ENCODE measurements at regions not wholly inside any gene's neighbourhood (a gene's known extent, or its start where the extent isn't known, plus 50 kb on each side); places are given as distances from the start of the nearest gene placed in this dataset.

- no peak for TF ChIP-seq PKNOX1 (IDR thresholded peaks at IDR 0.05)
- no peak for TF ChIP-seq ZNF57 (CRISPR knock-in tag; IDR thresholded peaks at IDR 0.05)
- peak; percentile 91 for TF ChIP-seq CEBPB (tag; IDR thresholded peaks at IDR 0.05)
- TF ChIP-seq FOXK2 (conservative IDR thresholded peaks at IDR 0.05 in 1 of 2, IDR thresholded peaks at IDR 0.05 in 1 of 2; ENCODE audit: low read depth in 2 of 2), result peak; percentile 97 to 98
- peak; percentile 72 for TF ChIP-seq TEAD4 (IDR thresholded peaks at IDR 0.05; ENCODE audit: low read length)
- no peak for TF ChIP-seq TEAD4 (CRISPR knock-in tag; IDR thresholded peaks at IDR 0.05; ENCODE audit: borderline replicate concordance)
- peak; percentile 45; the same call in 1 of the 2 replicates for TF ChIP-seq NCOR1 (IDR thresholded peaks at IDR 0.05)
- peak; percentile 50; the same call in 1 of the 2 replicates for TF ChIP-seq MGA (IDR thresholded peaks at IDR 0.05)
- TF ChIP-seq EP400 (IDR thresholded peaks at IDR 0.05), result peak; percentile 46
- TF ChIP-seq RAD51 (IDR thresholded peaks at IDR 0.05; ENCODE audit: borderline replicate concordance, low read depth), result no peak
- TF ChIP-seq EP300 (IDR thresholded peaks at IDR 0.05; ENCODE audit: low read length), result peak; percentile 55
- TF ChIP-seq CTBP1 (IDR thresholded peaks at IDR 0.05; ENCODE audit: borderline replicate concordance), result peak; percentile 28; the same call in 1 of the 2 replicates
- peak; percentile 46; the same call in 1 of the 2 replicates for TF ChIP-seq VEZF1 (CRISPR knock-in tag; IDR thresholded peaks at IDR 0.05)
- peak; percentile 75 for TF ChIP-seq TAL1 (IDR thresholded peaks at IDR 0.05)
- TF ChIP-seq ZNF175 (CRISPR knock-in tag; IDR thresholded peaks at IDR 0.05; ENCODE audit: low read depth), result no peak
Observed at GRCh38 chr2:219724628-219725027, 97.2 kb downstream of the SLC4A3 start (continued).

Measured in K562 (cell line).